ENCODE measurements at regions not wholly inside any gene's neighbourhood (a gene's known extent, or its start where the extent isn't known, plus 50 kb on each side); places are given as distances from the start of the nearest gene placed in this dataset.

DNA sequence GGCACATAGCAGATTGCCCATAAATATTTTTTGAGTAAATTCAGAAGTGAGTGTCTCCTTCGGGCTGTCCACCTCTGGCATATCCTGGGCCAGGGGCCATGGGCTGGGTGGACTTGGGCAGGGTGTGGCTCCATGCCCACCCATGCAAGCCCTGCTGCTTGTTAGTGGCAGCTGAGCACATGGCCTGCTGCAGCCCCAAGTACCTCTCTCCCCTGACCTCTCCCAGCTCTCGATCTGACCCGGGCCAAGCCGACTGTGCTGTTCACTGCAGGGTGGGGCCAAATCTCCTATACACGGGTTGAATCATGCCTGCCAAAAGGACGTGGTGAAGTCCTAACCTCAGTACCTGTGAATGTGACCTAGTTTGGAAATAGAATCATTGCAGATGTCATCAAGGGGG, 132.5 kb upstream of the C1orf174 start:
- TF ChIP-seq CTCF (IDR thresholded peaks at IDR 0.05) (no peak), POLR2A (IDR thresholded peaks at IDR 0.05) (no peak)
